HUDEP-2 (cell line): ENCODE measurements at regions not wholly inside any gene's neighbourhood (a gene's known extent, or its start where the extent isn't known, plus 50 kb on each side); places are given as distances from the start of the nearest gene placed in this dataset.

ENCODE experiments used
- DNase-seq, 76 experiments: peaks; one replicate each; lab custom pipeline; 2025; ENCODE audit not compliant: unreplicated experiment in 76 of 76; lab: John Stamatoyannopoulos, UW

- DNase-seq = no peak
These were observed 206.4 kb downstream of the TBXT start for GRCh38 chr6:165961233-165961632.

GRCh38 chr6:165960695-165961094, 207.0 kb downstream of the TBXT start:
- DNase-seq = no peak

GRCh38 chr6:165959627-165960026, 208.0 kb downstream of the TBXT start:
- no peak for DNase-seq

GRCh38 chr6:165956874-165957273, 210.8 kb downstream of the TBXT start:
- no peak for DNase-seq

GRCh38 chr6:165952514-165952913, 215.1 kb downstream of the TBXT start:
- no peak for DNase-seq

GRCh38 chr6:165950316-165950715, 217.3 kb downstream of the TBXT start:
- no peak for DNase-seq

GRCh38 chr6:165949324-165949723, 218.3 kb downstream of the TBXT start:
- no peak for DNase-seq

GRCh38 chr6:165944002-165944466, 223.6 kb downstream of the TBXT start:
- no peak for DNase-seq

GRCh38 chr6:165941786-165942185, 225.9 kb downstream of the TBXT start:
- DNase-seq = no peak

- DNase-seq = no peak
These were observed 226.3 kb downstream of the TBXT start for GRCh38 chr6:165941249-165941775.

- DNase-seq = no peak
These were observed 227.3 kb downstream of the TBXT start for GRCh38 chr6:165940366-165940765.

GRCh38 chr6:165939601-165940290, 227.9 kb downstream of the TBXT start:
- DNase-seq = no peak

- DNase-seq = no peak
These were observed 228.6 kb downstream of the TBXT start for GRCh38 chr6:165939047-165939446.

GRCh38 chr6:165937564-165938358, 229.9 kb downstream of the TBXT start:
- DNase-seq = no peak

GRCh38 chr6:165936660-165937059, 231.0 kb downstream of the TBXT start:
- no peak for DNase-seq

GRCh38 chr6:165936096-165936495, 231.6 kb downstream of the TBXT start:
- DNase-seq = no peak

GRCh38 chr6:165931675-165932074, 236.0 kb downstream of the TBXT start:
- no peak for DNase-seq

- DNase-seq = no peak
These were observed 236.9 kb downstream of the TBXT start for GRCh38 chr6:165930668-165931214.

- no peak for DNase-seq
These were observed 238.0 kb downstream of the TBXT start for GRCh38 chr6:165929607-165930006.

GRCh38 chr6:165926378-165926777, 241.3 kb downstream of the TBXT start:
- DNase-seq = no peak

- no peak for DNase-seq
These were observed 242.0 kb downstream of the TBXT start for GRCh38 chr6:165925474-165926156.
